ENCODE measurements at regions not wholly inside any gene's neighbourhood (a gene's known extent, or its start where the extent isn't known, plus 50 kb on each side); places are given as distances from the start of the nearest gene placed in this dataset.

DNA sequence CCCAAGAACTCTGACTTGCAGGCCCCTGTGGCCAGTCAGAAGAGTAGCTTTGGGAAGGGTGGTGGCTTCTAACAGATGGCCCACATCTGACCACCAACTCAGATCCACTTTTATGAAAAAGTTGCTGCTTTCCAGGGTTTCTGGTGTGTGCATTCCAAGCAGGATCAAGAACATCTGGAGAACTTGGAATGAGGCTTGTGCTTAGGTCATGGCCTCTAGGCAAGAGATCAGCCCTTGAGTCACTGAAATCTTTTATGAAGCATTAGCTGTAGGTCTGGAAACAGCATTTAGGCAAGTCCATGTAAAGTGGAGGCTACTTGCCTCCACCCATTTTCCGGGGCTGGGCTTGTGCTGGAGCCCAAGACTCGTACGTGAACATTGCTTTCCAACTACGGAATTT, 433.3 kb downstream of the SH3GL2 start:
- no peaks in the 10 kb centered on the region for H3K4me1 ChIP-seq (ENCODE audit: control insufficient read depth, extremely low read depth, insufficient read depth, low read length)
- no peak for DNase-seq (ENCODE audit: low read depth in 2 of 2)
- H3K4me2 ChIP-seq (ENCODE audit: extremely low read depth, insufficient read depth, low read length), result no peak overlapping the region
- H4K20me1 ChIP-seq (ENCODE audit: control insufficient read depth, extremely low read depth, insufficient read depth, low read length), result no peaks in the 10 kb centered on the region
- H3K27me3 ChIP-seq (ENCODE audit: control insufficient read depth, insufficient read depth, low read length), result no peaks in the 10 kb centered on the region
- H3K79me2 ChIP-seq (ENCODE audit: control insufficient read depth, insufficient read depth, low read length), result no peaks in the 10 kb centered on the region
- TF ChIP-seq, protein P1, sequence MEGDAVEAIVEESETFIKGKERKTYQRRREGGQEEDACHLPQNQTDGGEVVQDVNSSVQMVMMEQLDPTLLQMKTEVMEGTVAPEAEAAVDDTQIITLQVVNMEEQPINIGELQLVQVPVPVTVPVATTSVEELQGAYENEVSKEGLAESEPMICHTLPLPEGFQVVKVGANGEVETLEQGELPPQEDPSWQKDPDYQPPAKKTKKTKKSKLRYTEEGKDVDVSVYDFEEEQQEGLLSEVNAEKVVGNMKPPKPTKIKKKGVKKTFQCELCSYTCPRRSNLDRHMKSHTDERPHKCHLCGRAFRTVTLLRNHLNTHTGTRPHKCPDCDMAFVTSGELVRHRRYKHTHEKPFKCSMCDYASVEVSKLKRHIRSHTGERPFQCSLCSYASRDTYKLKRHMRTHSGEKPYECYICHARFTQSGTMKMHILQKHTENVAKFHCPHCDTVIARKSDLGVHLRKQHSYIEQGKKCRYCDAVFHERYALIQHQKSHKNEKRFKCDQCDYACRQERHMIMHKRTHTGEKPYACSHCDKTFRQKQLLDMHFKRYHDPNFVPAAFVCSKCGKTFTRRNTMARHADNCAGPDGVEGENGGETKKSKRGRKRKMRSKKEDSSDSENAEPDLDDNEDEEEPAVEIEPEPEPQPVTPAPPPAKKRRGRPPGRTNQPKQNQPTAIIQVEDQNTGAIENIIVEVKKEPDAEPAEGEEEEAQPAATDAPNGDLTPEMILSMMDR (conservative IDR thresholded peaks at IDR 0.05 in 1 of 2, IDR thresholded peaks at IDR 0.05 in 1 of 2; ENCODE audit: low read depth in 1 of 2, low read length in 2 of 2), result no peak
- H2AFZ ChIP-seq (ENCODE audit: low read length), result no peak overlapping the region
- no peak overlapping the region for H3K4me3 ChIP-seq (replicated peaks in 1 of 4; ENCODE audit: control extremely low read depth in 1 of 4, insufficient read depth in 1 of 4, low read depth in 3 of 4, low read length in 4 of 4)
- H3K9ac ChIP-seq (ENCODE audit: insufficient read depth, low read length), result no peak overlapping the region
- no peaks in the 10 kb centered on the region for H3K36me3 ChIP-seq (ENCODE audit: control insufficient read depth, insufficient read depth, low read length)
- no peaks in the 10 kb centered on the region for H3K9me3 ChIP-seq (ENCODE audit: control insufficient read depth, insufficient read depth, low read depth, low read length)
- no peak overlapping the region for H3K27ac ChIP-seq (ENCODE audit: insufficient read depth, low read length)

DNA sequence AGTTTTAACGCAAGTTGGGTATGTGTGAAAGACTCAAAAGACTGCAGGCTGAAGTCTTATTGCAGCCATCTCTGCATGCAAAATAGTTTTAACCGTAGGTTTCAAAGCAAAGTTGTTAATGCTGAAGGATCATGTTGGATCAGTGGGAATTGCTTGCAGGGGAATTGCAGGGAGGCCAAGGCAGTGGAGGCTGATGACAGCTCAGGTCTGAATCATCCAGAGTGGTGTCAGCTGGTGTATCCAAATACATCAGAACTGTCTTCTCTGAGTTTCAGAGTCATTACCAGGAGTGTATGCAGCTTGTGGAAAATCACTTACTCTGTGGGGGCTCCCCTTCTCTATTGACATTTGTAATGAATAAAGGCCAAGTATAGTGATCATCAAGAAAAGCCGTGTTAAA, 435.7 kb downstream of the SH3GL2 start:
- no peak overlapping the region for H3K4me3 ChIP-seq (replicated peaks in 1 of 4; ENCODE audit: control extremely low read depth in 1 of 4, insufficient read depth in 1 of 4, low read depth in 3 of 4, low read length in 4 of 4)
- no peak overlapping the region for H3K4me2 ChIP-seq (ENCODE audit: extremely low read depth, insufficient read depth, low read length)

DNA sequence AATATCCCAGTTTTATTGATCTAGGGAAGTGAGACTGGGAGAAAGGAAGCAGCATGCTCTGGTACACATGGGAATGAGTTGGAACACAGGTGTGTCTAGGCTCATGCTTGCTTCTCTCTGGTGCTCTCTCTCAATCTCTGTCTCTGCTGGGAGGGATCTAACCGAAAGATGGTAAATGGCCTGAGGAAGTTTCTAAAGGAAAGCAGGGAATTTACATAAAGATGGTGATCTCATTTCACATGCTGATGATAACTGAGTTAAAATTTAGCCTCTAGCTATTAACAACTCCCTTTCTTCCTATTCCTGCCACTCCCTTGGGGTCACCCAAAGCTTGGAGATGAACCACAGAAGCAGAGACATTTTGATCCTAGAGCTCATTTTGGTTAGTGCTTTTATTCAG, 436.2 kb downstream of the SH3GL2 start:
- no peak overlapping the region for H3K9ac ChIP-seq (ENCODE audit: insufficient read depth, low read length)
- no peaks in the 10 kb centered on the region for H3K36me3 ChIP-seq (ENCODE audit: control insufficient read depth, insufficient read depth, low read length)
- H2AFZ ChIP-seq (ENCODE audit: low read length), result no peak overlapping the region
- no peaks in the 10 kb centered on the region for H3K4me1 ChIP-seq (ENCODE audit: control insufficient read depth, extremely low read depth, insufficient read depth, low read length)
- H3K79me2 ChIP-seq (ENCODE audit: control insufficient read depth, insufficient read depth, low read length), result no peaks in the 10 kb centered on the region
- TF ChIP-seq, protein P1 (conservative IDR thresholded peaks at IDR 0.05 in 1 of 2, IDR thresholded peaks at IDR 0.05 in 1 of 2; ENCODE audit: low read depth in 1 of 2, low read length in 2 of 2), result no peak
- TF ChIP-seq EZH2 (IDR thresholded peaks at IDR 0.05; ENCODE audit: low read length, missing control alignments), result no peak
- H3K4me2 ChIP-seq (ENCODE audit: extremely low read depth, insufficient read depth, low read length), result no peak overlapping the region
- H4K20me1 ChIP-seq (ENCODE audit: control insufficient read depth, extremely low read depth, insufficient read depth, low read length), result no peaks in the 10 kb centered on the region
- no peak for DNase-seq (ENCODE audit: low read depth in 2 of 2)
- no peak overlapping the region for H3K27ac ChIP-seq (ENCODE audit: insufficient read depth, low read length)
- no peaks in the 10 kb centered on the region for H3K9me3 ChIP-seq (ENCODE audit: control insufficient read depth, insufficient read depth, low read depth, low read length)
- H3K27me3 ChIP-seq (ENCODE audit: control insufficient read depth, insufficient read depth, low read length), result no peaks in the 10 kb centered on the region
- H3K4me3 ChIP-seq (replicated peaks in 1 of 4; ENCODE audit: control extremely low read depth in 1 of 4, insufficient read depth in 1 of 4, low read depth in 3 of 4, low read length in 4 of 4), result no peak overlapping the region

More for the DNA sequence above, 435.7 kb downstream of the SH3GL2 start:
- Histone ChIP-seq H4K20me1 (ENCODE audit: control insufficient read depth, extremely low read depth, insufficient read depth, low read length) (no peaks in the 10 kb centered on the region), H3K36me3 (ENCODE audit: control insufficient read depth, insufficient read depth, low read length) (no peaks in the 10 kb centered on the region), H3K9ac (ENCODE audit: insufficient read depth, low read length) (no peak overlapping the region), H3K9me3 (ENCODE audit: control insufficient read depth, insufficient read depth, low read depth, low read length) (no peaks in the 10 kb centered on the region), H3K27me3 (ENCODE audit: control insufficient read depth, insufficient read depth, low read length) (no peaks in the 10 kb centered on the region), H3K27ac (ENCODE audit: insufficient read depth, low read length) (no peak overlapping the region), H2AFZ (ENCODE audit: low read length) (no peak overlapping the region), H3K4me1 (ENCODE audit: control insufficient read depth, extremely low read depth, insufficient read depth, low read length) (no peaks in the 10 kb centered on the region), H3K79me2 (ENCODE audit: control insufficient read depth, insufficient read depth, low read length) (no peaks in the 10 kb centered on the region)
- DNase-seq (ENCODE audit: low read depth in 2 of 2), result no peak
- no peak for TF ChIP-seq EZH2 (IDR thresholded peaks at IDR 0.05; ENCODE audit: low read length, missing control alignments)
- TF ChIP-seq, protein P1 (conservative IDR thresholded peaks at IDR 0.05 in 1 of 2, IDR thresholded peaks at IDR 0.05 in 1 of 2; ENCODE audit: low read depth in 1 of 2, low read length in 2 of 2), result no peak
